GM21717 (cell line): ENCODE measurements at regions not wholly inside any gene's neighbourhood (a gene's known extent, or its start where the extent isn't known, plus 50 kb on each side); places are given as distances from the start of the nearest gene placed in this dataset.

Experiments used
- ATAC-seq: cut with Tn5 transposase; IDR thresholded peaks from one replicate; pipeline ENCODE4 v1.9.1; 2021; ENCODE audit warnings: mild to moderate bottlenecking, moderate library complexity; ENCODE audit not compliant: unreplicated experiment

DNA sequence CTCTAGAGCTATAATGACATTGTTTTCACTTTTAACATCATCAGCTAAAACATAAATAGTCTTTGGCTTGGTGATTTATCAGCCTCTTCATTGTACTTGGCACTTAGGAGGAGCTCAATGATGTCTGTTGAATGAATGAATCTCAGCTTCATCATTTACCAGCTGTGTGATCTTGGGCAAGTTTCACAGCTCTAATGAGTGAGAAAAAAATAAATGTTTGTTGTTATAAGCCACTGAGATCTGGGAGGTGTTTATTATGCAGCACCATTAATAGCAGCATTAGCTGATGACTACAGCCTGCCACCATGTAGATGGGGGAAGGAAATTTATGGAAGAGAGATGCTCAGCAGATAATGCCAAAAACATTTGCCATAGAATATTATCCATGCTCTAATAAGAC lies 63.6 kb upstream of the C1QTNF7 start:
- ATAC-seq = no peak

DNA sequence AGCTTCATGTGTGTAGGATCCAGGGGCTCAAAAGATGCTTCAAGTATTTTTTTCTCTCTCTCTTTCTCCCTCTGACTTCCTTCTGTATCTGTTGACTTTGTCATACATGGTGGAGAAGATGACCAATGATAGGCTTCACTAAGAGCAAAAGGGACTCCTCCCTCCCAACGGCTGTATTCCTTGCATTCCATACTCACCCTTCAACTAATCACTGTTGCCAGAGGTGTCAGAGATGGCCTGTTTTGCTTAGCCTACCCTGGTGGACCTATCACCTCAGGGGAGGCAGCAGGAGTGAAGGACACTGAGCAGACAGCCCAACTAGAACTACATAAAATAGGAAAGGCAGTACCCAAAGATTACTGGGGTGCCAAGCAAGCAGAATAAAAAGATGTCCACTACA lies 62.2 kb upstream of the C1QTNF7 start:
- ATAC-seq = no peak

DNA sequence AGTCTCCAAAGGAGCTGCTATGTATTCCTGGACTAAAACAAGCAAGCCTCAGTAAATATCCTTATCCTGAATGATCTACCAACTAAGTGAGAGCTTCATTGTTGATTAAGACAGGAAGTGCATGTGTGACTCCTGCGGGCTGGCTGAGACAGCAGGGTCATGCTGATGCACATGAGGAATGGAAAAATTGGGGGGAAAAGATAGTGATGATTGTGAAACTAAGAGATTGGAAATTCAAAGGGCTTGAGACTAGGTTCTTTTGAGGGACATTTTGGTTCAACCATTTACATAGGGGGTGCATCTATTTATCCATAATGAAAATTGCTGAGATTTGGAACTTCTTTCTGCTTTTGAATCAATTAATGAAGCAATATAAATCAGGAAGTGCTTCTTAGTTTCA lies 61.1 kb upstream of the C1QTNF7 start:
- ATAC-seq = no peak

DNA sequence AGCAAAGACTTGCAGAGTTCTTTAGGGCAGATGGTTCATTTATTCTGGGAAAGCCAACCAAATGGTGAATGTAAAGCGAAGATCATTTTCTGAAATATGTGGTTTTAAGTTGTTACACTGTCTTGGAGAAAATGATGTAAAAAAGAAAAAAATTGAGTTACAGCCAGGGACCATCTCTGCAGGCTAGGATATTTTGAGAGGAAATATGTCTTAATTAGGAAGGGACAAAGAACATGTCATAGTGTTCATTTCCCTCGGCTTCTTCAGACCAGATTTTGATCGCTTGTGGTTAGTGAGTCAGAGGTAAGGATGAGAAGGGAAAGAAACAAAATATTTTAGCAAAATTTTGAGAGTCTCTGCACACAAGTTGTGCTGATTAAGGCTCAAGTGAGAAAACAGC lies 59.0 kb upstream of the C1QTNF7 start:
- no peak for ATAC-seq

DNA sequence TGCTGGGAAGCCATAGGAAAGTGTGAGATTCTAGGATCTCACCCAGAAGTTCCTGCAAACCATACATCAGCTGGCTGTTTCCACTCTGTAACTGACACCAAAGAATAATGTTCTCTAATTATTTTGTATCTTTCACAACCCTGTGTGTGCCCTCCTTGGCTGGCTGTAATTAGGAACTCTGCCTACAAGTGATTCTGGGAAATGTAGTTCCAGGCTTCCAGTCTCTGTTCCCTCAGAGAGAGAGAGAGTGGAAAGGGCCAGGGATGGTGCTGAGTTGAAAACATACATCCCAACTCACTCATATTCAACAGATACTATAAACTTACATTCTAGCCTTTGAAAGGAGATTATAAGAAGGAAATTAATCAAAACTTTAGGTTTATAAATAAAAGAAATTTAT lies 57.5 kb upstream of the C1QTNF7 start:
- ATAC-seq = no peak

DNA sequence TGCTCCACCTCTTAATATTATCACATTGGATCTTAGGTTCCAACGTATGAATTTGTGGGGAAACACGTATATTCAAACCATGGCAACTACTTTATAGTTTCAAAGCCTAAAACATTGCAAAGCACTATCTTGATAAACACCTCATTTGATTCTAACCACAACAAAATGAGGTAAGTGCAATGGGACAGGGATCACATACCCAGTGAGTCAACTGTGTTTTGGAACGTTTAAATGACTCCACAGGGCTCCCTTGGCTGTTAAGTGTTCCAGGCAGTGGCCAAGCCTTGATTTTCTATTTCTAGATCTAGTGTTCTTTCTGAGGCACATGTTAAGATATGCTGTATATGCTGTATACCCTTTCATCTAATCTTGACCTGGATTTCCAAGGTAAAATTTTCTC lies 54.5 kb upstream of the C1QTNF7 start:
- ATAC-seq = no peak

DNA sequence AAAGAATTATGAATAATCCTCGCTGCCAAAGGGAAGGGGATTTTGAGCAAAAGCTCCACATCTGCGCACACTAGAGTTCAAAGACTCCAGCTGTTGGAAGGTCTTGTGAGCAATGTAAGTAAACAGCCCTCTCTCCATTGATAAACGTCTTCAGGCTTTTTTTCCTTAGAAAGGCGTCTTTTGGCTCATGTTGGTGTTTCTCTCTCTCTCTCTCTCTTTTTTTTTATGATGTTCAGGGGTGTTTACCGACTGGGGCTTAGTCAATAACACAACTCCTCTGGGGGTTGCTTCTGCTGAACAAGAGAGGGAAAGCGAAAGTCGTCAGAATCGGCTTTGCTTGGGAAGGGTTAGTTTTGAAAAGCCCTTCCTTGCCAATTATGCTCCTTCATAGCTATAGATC lies 53.2 kb upstream of the C1QTNF7 start:
- no peak for ATAC-seq

DNA sequence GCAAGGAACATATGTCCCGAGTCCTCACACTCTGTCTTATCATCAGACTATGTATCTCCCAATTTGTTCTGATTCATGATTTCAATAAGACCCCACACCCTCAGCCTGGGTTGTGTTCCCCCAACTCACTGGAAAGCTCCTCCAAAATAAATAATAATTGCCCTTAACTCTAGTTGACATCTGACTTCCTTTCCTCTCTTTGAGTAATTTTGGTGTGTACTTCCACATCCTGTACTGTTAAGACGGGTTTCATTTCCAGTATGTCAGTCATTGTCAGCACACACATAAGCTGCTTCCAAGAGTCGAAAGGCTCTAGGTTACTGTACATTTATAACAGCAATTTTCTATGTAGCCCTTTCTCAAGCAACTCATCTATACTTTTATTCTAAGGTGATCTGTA lies 52.2 kb upstream of the C1QTNF7 start:
- ATAC-seq = no peak

DNA sequence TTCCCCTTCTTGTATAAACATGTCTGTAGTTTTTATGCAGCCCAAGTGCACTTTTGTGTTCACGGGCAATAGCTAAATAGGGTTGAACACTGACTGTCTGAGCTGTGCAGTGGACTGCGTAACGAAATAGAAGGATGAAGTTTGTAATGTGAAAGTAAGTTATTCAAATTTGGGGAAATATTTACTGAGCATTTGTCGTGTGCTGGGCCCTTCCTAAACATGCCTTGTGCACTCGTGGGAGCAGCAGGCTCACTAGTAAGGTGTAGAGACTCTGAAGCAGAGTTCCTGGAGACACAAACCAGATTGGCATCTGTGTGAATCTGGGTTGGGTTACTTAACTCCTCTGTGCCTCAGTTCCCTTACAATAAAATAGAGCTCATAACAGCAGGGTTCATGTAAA lies 51.7 kb upstream of the C1QTNF7 start:
- ATAC-seq = no peak

DNA sequence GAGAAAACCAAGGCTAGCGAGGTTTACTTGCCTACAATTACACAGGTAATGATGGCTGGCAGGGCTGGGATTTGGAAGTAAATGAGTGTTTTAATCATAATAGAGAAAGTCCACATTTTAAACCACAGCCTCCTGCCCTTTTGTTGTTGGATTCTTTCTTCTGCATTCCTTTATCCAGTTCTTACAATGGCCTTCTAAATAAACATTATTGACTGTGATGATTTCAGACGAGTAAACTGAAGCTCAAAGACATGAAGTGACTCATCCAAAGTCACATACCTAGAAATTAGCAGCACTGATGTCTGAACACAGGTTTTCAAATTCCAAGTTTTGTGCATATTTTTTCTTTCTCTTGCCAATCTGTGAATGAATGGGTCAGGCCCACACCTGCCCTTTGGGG lies 51.2 kb upstream of the C1QTNF7 start:
- no peak for ATAC-seq
